ENCODE measurements at regions not wholly inside any gene's neighbourhood (a gene's known extent, or its start where the extent isn't known, plus 50 kb on each side); places are given as distances from the start of the nearest gene placed in this dataset.
"Not testable (repeated sequence)": the region's sequence is repeated elsewhere in the genome, so short reads cannot be mapped to it uniquely, and the experiment has no call there.

- not testable (repeated sequence) for DNase-seq
Measured at GRCh38 chr7:97234494-97234893, 117.0 kb downstream of the SDHAF3 start.

DNA sequence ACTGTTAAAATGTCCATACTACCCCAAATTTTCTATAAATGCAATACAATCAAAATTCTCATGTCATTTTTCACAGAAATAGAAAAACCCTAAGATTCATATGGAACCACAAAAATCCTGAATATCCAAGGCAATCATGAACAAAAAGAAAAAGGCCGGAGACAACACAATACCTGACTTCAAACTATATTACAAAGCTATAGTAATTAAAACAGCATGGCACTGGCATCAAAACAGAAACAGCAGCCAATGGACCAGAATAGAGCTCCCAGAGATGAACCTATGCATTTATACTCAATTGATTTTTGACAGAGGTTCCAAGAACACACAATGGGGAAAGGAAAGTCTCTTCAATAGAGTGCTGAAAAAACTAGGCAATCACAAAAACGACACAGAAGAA lies 128.8 kb downstream of the SDHAF3 start:
- no peak for DNase-seq

DNA sequence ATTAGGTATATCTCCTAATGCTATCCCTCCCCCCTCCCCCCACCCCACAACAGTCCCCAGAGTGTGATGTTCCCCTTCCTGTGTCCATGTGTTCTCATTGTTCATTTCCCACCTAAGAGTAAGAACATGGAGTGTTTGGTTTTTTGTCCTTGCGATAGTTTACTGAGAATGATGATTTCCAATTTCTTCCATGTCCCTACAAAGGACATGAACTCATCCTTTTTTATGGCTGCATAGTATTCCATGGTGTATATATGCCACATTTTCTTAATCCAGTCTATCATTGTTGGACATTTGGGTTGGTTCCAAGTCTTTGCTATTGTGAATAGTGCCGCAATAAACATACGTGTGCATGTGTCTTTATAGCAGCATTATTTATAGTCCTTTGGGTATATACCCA lies 140.7 kb downstream of the SDHAF3 start:
- DNase-seq: not testable (repeated sequence)

- DNase-seq: no peak
Measured at GRCh38 chr7:97269741-97270140, 152.2 kb downstream of the SDHAF3 start.

DNA sequence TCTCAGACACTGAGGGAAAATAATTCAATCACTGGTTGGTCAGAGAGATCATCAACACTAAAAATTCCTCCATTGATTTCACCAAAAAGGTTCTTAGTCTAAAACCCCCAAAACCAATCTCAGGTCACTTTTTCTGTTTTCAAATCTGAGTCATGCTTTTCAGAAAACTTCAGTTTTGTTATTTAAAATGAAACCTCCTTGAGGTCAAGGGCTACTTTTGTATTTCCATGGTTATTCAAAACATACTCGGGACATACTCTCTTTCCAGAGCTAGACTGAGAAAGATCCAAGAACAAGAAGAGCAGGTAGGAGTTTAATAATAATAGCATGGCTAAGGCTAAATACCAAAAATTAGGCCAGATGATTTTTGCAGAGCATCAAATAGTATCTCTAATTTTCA lies 152.8 kb downstream of the SDHAF3 start:
- no peak for DNase-seq

DNA sequence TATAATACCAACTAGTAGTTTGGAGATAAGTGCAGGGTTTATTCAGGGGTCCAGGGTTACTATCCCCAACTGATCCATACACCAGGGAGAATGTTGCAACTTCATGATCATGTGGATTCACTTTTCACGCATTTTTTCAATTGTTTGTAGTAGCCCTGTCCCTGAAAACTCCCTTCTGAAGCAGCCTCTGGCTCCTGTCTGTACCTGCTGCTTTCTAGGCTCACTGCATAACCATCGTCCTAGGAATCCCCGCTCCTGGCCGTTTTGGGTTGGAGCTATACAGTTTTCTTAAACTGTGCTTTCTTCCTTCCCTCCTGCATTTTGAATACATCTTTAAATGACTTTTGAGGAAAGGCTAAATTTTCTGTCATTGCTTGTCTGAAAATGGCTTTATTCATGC lies 154.1 kb downstream of the SDHAF3 start:
- no peak for DNase-seq

- no peak for DNase-seq
Measured at GRCh38 chr7:97272237-97272975, 154.9 kb downstream of the SDHAF3 start.

DNA sequence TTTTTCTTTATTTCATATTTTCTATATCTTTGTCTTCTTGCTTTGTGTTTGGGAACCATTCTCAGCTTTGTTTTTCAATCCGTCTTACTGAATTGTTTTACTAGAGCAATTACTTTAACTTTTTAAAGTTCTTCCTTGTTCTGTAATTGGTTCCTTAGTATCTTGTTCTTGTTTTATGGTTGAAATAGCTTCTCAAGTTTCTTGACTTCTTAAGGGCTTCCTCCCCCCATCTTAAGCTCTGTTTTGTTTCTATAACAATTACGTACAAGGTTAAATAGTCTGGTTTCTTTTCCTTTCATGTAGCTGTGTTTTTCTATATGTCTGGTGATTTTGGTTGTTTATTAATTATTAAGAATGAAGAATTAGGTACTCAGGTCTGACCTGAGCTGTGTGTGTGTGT lies 158.0 kb downstream of the SDHAF3 start:
- no peak for DNase-seq

DNA sequence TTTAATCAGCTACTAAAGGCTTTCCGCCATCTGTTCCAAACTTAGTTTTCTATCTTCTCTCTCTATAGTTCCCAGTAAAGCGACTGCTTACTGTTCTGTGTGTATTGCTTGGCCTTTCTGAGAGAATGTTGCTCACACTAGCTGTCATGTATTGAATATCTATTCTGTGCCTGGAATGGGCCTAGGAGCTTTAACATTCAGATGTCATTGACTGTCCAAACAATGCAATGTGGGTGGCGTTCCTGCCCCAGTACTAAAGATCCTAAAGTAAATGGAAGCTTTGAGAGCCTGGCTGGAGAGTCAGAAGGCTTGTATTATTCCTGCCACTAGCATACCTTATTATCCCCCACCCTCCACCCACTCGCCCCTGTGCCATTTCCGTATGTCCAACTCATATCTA lies 163.5 kb downstream of the SDHAF3 start:
- DNase-seq: no peak

DNA sequence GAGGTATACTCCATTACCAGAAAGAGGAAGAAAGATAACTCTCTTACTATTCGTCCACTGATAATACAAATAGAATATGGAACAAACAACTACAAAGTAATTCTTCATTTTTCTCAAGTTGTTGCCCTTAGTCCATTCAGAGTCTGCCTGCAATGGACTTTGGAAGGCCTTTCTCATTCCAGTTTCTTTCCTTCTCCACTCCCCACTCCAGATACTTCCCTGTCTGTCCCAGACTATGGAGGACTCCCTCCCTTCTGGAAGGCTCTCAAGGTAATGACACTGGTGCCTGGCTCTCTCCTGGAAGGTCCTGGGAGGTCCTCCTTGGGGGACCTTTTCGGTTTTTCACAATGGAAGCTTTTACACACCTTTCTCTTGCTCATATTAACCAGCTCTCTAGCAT lies 167.8 kb downstream of the SDHAF3 start:
- DNase-seq: no peak

- DNase-seq: no peak
Measured at GRCh38 chr7:97293031-97293430, 175.5 kb downstream of the SDHAF3 start.

DNA sequence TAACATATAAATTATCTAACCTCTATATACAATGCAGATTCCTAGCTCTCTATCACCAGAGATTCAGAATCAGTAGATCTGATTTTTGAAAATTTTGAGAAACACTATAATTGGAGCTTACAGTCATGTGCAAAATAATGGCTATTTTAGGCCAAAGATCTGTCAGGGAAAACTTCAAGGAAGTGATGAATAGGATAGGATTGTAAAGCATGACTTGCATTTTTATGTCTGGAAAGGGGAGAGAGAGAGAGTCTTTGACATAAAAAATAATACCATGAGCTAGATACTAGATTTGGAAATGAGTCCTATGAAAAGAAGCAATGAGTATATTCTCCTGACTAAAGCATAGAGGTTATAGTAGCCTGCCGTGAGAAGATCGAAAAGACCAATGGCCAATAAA lies 181.1 kb downstream of the SDHAF3 start:
- no peak for DNase-seq

- DNase-seq: no peak
Measured at GRCh38 chr7:97305589-97305988, 188.1 kb downstream of the SDHAF3 start.

GRCh38 chr7:97307521-97308108 lies 190.1 kb downstream of the SDHAF3 start:
- DNase-seq: no peak

DNA sequence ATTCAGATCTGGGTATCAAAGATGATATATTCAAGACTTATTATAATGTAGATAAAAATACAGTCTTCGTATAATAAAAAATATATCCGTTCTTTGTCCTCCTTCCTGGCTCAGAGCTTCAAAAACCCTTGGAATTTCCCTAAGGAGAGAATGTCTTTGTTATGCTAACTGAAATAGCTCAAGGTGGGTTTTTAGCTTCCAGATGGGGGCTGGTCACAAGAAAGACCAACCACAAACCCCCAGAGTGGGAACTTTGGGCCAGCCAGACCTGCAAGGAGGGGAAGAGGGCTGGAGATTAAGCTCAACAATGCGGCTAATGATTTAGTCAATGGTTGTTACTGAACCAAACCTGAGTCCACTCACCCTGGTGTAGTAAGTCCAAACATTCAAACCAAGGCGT lies 196.4 kb downstream of the SDHAF3 start:
- no peak for DNase-seq

DNA sequence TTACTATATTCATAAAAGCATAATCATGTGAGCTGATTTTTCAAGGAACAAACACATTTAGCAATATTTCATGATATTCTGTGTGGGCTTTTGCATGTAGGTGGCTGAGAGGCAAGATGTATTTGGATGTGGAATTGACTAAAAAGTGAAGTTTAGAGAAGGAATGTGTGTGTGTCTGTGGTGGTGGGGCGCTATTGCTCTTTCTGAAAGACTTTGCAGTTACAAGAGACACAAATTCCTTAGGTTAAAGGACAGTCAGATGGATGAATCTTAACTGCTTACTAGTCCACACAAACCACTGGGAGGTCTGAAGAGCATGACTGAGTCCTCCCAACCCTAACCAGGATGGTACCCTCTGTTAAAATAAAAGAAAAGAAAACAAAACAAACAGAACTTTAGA lies 200.1 kb downstream of the SDHAF3 start:
- no peak for DNase-seq

GRCh38 chr7:97329871-97330270 lies 212.4 kb downstream of the SDHAF3 start:
- not testable (repeated sequence) for DNase-seq

DNA sequence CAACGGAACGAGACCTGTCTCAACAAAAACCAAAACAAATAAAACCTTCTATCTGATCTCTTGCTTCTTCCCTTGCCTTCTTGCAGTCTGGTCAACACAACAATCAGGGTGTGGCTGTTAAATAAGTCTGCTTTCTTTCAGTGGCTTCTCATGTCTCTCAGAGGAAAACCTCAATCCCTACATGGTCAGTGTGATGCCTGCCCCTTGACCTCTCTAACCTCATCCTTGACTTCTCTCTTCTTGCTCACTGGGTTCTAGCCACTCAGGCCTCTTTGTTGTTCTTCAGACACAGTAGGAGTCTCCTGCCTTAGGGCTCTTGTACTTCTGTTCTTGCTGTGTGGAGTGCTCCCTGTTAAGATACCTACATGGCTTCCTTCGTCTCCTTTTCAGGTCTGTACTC lies 220.4 kb downstream of the SDHAF3 start:
- DNase-seq: no peak

DNA sequence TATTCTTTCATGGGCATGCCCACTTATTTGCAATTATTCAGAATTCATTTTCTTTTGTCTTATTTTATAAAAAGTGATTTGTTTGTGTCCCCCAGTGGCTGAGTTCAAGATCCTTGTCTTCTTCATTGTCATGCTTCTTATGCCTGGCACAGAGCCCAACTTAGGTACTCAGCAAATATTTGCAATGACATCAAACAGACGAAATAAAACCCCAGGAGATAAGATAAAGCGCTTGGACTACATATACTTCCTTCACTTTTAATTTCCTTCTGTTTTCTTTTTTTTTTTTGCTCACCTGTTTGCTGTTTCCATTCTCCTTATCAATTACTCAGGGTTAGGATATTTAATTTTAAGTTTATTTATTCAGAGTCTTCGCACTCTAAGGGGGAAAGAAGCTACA lies 225.0 kb downstream of the SDHAF3 start:
- DNase-seq: no peak

DNA sequence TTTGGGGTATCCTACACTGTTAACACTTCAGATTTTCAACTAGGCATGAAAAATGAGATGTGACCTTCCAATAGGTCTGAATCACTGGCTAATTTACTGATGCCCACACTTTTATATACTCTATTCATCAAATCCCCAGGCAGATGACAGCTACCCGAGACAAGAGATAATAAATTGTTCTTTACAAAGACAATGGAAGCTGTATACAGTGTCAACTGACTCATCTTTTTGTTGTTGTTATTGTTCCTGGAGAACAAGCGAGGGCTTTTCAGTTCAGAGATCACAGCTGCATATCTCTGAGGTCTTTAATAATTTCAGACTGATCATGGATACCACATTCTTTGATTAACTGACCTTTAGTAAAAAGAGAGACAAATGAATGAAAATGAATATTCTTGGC lies 228.9 kb downstream of the SDHAF3 start:
- DNase-seq: no peak

- DNase-seq: no peak
Measured at GRCh38 chr7:97351488-97351887, 234.0 kb downstream of the SDHAF3 start.

- no peak for DNase-seq
Measured at GRCh38 chr7:97357459-97357858, 240.0 kb downstream of the SDHAF3 start.

DNA sequence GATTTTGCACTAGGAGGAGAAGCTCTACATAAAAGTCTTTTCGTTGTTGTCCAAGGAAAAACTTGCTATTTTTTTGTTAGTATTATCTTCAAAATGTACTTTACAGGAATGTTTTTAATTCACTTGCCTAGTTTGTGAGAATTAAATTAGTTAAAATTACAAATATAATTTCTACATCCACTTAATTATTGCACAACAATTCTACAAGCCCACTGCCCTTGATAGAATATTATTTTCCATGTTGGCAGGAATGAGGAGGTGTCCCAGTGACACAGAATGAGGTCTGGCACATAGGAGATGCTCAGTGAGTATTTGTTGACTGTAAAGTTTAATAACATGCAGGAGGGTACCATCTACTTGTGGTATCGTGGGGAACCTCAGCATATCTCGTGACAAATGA lies 255.4 kb downstream of the SDHAF3 start:
- no peak for DNase-seq

GRCh38 chr7:97373736-97374135 lies 256.2 kb downstream of the SDHAF3 start:
- DNase-seq: no peak

DNA sequence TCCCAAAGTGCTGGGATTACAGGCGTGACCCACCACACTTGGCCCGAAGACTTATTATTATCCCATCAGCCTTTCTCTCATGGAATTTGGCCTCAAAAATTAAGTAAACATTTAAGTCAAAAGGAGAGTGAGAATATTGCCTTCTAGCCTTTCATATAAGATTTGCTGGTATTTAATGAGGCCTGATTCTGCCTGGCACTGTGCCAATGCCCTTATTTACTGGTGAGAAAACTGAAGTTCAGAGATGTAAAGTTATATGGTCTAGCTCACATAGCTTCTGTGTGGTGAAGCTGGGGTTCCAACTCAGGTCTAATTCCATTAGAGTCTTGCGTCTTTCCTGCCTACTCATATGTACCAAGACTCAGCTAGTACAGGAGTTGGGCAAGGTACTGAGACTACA lies 260.2 kb downstream of the SDHAF3 start:
- DNase-seq: no peak
